K562 (cell line): ENCODE measurements at regions not wholly inside any gene's neighbourhood (a gene's known extent, or its start where the extent isn't known, plus 50 kb on each side); places are given as distances from the start of the nearest gene placed in this dataset.

Experiments
- CHD4 ChIP-seq: fragments of 200-600 bp; sonication (generic); IDR thresholded peaks from 3 replicates; pipeline ENCODE4 v1.6.1; 2012; ENCODE audit warnings: low read depth, mild to moderate bottlenecking, mixed read lengths, low read length, inconsistent platforms; ENCODE audit not compliant: insufficient read depth, insufficient replicate concordance, poor library complexity, severe bottlenecking
- IRF2 ChIP-seq: sonication (generic); formaldehyde crosslinking; IDR thresholded peaks from 2 replicates; pipeline ENCODE4 v1.8.1; 2022; ENCODE audit warnings: mild to moderate bottlenecking, missing genetic modification reagents
- POLR2A ChIP-seq: fragments of 450-650 bp; conservative IDR thresholded peaks from 2 replicates; pipeline ENCODE4 v1.6.1; 2016
- STAT6 ChIP-seq: sonication (generic); formaldehyde crosslinking; IDR thresholded peaks from 2 replicates; pipeline ENCODE4 v1.8.1; 2023; ENCODE audit warnings: mild to moderate bottlenecking, missing genetic modification reagents
- ZZZ3 ChIP-seq: fragments of 450-650 bp; IDR thresholded peaks from 2 replicates; pipeline ENCODE4 v1.6.1; 2016; ENCODE audit warnings: antibody characterized with exemption, mild to moderate bottlenecking, moderate library complexity

GRCh38 chr2:88808652-88809051 is 117.2 kb downstream of the RPIA start:
- TF ChIP-seq STAT6 (CRISPR knock-in tag) (no peak), POLR2A (no peak), ZZZ3 (no peak), CHD4 (no peak), IRF2 (CRISPR knock-in tag) (no peak)
